Limb (tissue), 2 donors: ENCODE measurements at regions not wholly inside any gene's neighbourhood (a gene's known extent, or its start where the extent isn't known, plus 50 kb on each side); places are given as distances from the start of the nearest gene placed in this dataset.
"Not testable (repeated sequence)": the region's sequence is repeated elsewhere in the genome, so short reads cannot be mapped to it uniquely, and the experiment has no call there.

Experiments
- DNase-seq, 2 donors: peaks; one replicate each; pipeline ENCODE4 v3.0.0-alpha.2; 2016; ENCODE audit errors: extremely low spot score in 2 of 2

DNA sequence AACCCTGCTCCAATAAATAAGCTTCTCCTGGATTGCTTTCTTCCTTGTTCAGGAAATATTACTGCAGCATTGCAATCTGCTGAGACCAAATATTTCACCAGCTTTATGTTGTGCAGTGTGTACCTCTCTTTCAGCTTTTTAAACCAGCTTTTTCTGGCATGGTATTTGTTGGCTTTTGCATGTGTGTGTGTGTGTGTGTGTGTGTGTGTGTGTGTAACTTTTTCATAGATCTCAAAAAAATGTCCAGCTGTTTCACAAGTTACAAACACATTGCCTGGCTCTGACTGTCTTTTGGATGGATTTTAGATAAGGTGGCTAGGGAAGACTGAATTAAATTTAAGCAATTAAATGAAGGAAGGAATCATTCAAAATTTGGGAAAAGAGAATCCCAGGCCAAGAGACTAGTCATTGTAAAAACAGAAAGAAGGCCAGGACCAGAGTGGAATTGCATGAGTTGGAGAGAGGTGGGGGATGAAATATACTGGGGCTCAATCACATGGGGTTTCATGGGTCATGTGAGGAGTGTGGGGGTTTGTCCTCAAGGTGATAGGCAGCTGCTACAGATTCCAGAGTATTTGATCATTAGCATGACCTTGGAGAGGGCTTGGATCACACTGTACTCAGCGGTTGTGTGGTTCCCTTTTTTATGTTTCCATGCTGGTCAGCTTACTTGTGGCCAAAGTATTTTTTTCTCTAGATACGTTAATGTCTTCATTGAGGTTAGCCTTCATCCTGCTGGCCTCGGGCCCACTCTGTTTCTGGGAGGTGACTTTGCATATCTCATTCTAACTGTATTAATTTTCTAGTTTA lies 357.7 kb upstream of the BOD1L1 start:
- DNase-seq: peak in 1 of 2 donors; percentile 16

DNA sequence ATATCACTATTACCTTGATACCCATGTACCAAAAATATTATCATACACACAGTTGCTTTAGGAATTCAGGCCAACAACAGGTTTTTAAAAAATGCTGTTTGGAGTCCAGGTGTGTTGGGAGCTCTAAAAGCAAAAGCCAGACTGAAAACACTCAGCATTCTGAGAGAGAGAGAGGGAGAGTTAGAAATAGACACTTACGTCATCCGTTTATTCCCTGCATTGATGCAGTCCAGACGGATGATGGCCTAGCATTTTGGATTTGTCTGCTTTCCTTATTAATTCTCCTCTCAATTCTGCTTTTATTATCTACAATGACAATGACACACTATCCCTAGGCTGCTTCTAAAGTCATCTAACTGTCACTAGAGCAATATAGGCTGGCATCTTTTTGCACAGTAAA lies 358.3 kb upstream of the BOD1L1 start:
- DNase-seq: peak in 1 of 2 donors; percentile 34

DNA sequence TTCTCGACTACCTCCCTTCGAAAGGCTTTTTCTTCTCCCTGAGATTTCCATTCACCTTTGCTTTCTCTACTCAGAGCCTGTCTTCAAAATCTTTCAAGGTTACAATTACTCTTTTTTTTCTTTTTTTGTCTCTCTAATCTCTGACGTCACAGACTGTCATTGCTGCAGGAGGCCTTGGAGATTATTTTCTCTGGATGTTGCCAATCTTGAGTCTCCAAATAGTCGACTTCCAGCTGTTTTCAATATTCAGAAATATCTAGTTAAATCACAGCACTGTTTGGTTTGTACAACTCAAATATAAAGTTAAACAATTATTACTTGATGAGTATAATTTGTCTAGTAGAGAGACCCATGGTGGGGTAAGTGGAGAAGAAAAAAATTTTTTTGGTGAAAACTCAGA lies 359.0 kb upstream of the BOD1L1 start:
- no peak for DNase-seq

DNA sequence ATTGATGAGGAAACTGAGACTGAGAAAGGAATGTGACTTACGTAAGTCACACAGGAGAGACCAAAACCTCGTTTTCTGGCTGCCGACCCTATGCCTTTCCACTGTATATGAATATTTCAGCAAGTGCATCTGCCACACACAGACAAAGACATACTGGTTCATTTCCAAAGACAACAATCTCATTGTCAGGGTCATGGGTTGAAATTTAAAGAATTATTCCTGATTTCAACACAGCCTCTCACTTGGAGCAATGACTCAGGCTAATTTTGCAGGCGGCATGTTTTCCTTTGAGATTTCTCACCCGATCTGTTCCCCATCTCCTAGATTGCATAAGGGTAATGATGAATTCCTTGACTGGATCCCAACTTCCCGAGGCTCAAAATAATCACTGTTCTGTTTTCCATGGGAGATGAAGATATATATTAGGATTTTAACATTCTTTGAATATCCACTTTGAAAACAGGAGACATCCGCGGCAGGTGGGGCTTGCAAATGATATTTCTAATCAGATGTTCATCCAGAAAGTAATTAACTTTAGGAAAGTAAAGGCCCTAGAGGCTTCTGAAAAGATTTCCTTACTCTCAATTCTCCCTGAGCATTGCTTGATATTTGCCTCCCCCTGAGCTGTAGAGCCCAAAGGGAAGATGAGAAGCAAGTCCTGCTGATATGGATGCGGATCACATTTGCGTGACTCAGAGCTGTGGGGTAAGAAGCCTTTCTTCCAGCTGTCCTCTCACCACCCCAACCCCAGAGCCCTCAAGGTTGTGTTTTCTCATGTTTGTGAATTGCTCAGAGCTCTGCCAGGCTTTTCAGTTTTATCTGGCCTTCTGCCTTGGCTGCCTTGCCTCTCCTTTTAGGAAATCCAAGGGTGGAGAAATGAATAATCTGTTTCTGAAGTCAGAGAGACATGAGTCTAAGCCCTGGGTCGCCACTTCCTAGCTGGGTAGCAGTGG lies 361.1 kb upstream of the BOD1L1 start:
- no peak for DNase-seq

DNA sequence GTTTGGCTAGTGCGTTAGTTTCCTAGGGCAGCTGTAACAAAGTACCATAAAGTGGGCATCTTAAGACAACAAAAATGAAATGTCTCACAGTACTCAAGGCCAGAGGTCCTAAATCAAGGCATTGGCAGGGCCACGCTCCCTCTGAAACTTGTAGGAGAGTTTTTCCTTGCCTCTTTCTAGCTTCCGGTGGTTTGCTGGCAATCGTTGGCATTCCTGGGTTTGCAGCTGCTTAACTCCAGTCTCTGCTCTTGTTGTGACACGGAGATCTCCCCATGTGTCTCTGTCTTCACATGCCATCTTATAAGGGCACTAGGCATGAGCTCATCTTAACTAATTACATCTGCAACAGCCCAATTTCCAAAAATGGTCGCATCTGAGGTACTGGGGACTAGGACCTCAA lies 362.0 kb upstream of the BOD1L1 start:
- no peak for DNase-seq

DNA sequence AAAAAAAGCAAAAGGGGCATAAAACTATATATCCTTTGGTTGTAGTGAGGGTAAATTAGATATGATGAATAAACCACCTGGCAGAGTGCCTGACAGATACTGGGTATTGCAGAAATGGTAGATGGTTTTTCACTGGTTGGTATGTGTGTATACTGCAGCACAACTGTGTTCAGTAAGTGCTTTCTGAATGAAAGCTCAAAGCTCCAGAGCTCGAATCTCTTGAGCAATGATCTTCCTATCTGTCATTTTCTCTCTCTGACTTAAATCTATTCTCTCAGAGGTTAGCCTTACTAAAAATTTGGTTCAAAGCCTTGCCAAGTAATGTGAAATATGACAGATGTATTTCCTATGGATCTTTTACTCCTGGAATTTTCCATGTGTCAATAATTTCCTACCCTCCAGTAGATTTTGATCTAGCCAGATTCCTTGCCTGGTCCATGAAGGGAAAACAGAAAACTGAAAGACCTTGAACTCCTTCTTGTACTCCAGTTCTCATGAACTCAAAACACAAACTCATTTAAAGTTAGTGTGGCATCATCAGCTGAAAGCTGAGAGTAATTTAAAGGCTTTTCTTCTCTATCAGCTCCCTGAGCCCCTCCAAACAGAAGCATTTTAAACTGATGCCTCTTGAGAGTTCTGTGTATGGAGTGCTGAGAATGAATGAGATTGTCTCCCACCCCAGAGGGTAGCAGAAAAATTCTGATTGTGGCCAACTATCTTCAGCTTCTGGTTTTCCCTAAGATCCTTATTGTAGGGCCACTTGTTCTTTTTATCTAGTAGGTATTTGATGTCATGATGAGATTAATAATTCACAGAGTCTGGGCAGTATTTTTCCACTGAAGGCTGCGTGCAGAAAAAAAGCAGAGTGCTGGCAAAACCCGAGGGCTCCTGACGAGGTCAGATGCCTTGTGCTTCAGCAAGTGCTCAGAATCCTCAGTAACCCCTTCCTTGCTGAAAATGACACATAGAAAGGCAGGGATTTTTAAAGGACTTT lies 363.4 kb upstream of the BOD1L1 start:
- no peak for DNase-seq

DNA sequence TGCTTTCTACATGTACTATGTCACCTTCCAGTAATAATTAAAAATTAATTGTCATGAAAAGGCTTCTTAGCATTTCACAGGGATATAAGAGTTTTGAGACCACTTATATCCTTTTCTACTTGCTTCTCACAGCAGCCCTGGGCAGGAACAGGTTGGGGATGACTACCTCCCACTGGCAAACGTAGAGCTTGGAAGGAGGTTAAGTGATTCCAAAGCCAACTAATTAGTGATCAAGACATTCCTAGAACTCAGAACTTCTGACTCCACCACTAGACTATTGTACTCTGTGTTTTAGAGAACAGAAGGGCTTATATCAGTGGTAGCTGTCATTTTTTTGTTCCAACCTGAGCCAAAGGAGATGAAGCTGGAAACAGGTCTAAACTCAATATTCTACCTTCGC lies 364.5 kb upstream of the BOD1L1 start:
- DNase-seq: no peak

DNA sequence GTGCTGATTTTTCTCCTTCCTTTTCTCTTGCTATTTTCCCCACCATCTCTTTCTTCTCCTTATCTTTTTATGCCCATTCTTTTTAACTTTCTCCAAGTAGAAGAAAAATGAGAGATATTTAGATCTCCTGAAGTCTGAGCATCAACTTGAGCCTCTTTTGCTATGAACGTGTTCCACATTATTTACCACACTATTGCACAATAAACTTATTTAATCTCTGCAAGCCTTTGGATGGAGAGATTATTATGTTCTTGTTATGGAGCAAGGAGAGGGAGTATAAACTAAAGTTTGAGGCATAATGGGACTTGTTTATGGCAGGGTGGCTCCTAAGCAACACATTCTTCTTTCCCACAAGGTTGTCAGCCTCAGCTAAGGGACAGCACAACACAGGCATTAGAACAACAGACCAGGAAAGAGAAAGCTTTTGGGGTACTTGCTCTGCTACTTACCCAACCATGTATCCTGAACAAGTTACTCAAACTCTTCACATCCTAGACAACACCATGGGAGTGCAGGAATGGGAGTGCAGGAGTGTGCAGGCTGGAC lies 365.5 kb upstream of the BOD1L1 start:
- DNase-seq: no peak

DNA sequence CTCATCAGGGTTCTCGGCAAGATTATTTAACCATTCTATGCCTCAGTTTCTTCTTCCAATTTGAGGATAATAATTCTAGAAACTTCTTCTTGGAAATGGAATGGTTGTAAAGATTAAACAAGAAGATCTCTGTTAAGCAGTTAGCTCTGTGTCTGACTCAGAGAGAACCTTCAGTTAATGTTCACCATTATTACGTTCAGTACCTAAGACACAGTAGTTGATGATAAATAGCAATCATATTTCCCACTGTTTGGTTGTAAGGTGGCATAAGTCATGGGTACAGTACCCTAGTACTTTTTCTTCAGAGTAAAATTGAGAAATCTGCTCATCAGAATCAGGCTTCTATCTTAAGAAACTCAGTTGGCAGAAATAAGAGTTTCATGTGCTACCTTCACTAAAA lies 366.5 kb upstream of the BOD1L1 start:
- DNase-seq: no peak

DNA sequence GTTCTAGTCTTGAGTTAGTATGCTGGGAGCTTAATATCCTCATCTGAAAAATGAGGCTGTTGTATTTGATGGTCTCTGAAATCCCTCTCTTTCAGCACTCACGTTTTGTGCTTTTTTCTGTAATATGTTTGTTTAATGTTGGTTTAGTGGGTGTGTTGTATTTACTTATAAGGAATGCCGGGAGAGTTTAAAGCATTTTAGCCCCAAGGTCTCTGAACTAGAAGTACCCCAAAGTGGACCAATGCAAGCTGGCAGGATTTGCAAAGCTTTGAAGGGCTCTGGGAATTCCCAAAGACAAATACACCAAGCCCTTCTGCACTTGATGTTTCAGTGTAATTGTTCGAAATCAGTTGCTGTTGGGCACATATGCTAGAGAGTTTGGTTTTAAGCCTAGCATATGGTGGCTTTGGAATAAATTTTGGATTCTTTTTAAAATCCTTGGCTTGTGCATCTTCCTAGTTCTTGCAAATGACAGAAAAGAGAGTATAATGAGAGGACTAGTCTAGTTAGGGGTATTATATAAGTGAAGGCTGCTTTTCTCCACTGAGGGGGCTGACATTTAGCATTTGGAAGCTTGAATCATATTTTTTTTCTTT lies 371.4 kb upstream of the BOD1L1 start:
- no peak for DNase-seq

DNA sequence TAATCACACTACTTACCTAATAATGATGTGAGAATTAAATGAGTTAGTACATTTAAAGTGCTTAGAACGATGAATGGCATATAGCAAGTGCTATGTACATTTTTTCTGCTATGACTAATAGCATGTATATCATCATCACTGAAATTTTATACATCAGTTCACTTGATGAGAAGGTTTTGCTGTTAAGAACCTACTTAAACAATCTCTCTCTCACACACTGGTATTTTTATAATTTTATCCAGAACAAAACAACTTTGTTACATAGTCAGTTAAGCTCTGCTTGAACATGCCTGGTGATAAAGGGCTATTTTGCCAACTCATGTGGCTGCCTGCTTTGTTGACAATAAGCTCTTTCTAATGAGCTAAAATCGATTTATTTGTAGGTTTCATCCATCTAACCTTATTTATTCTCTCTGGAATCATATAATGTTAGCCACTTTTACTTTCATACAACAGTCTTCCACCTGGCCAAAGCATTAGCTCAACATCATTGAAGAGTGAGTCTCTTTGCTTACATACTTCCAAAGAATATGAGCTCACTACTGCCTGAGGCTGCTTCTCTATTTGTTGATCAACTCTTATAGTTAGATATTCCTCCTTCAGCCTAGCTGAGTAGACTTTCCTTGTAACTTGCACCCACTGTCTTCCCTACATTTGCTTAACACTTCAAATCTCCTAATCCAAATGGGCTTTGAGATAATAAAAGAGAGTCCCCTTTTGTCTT lies 372.7 kb upstream of the BOD1L1 start:
- no peak for DNase-seq

DNA sequence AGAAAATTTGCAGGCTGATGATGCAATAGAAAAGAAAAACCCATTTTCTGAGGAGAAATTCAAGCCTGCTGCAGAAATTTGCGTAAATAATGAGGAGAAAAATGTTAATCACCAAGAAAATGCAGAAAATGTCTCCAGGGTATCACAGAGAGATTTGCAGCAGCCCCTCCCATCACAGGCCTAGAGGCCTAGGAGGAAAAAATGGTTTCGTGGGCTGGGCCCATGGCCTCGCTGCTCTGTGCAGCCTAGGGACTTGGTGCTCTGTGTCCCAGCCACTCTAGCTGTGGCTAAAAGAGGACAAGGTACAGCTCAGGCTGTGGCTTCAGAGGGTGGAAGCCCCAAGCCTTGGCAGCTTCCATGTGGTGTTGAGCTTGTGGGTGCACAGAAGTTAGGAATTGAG lies 374.8 kb upstream of the BOD1L1 start:
- DNase-seq: not testable (repeated sequence)

DNA sequence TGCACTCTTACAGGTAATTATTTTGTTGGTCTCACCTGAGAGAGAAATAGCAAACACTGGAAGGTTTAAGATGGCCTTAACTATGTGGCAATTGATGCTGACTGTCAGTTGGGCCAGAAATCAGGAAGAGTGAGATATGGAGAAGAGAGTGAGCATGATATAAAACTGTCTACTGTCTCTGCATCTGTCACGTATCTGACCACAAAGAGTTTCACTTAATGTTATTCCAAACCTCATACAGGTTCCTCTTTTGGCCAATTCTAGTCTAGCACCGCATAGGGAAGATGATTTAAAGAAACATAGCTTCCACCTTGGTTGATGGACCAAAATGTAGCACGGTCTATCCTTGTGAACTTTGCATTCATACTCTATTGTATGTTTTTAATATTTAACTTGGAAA lies 381.0 kb upstream of the BOD1L1 start:
- no peak for DNase-seq

DNA sequence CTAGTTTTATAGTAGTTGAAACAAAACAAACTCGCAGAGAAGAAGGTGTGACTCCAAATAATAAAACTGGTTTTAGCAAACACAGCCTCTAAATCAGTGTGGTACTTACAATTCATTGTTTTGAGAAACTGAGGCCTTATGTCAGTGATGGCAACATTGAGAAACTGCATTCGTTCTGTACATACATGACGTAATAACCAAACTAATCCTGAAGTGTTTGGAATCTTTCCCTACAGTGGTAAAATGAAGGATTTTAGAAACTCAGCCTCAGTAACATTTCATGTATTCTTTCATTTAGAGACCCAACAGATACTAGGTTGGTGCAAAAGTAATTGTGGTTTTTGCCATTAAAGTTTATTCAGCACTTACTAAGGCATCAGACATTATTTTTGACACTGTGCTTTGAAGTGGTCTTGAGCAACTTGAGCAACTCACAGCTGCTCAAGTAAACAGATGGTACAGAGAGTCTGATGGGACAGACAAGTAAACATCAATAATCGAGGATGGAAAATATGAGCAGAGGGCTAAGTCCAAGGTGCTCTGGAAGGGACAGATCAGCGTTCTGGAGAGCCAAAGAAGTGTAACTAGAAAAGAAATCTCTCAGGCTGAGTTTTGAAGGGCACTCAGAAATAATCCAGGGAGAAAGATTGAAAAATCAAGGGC lies 390.8 kb upstream of the BOD1L1 start:
- DNase-seq: no peak

DNA sequence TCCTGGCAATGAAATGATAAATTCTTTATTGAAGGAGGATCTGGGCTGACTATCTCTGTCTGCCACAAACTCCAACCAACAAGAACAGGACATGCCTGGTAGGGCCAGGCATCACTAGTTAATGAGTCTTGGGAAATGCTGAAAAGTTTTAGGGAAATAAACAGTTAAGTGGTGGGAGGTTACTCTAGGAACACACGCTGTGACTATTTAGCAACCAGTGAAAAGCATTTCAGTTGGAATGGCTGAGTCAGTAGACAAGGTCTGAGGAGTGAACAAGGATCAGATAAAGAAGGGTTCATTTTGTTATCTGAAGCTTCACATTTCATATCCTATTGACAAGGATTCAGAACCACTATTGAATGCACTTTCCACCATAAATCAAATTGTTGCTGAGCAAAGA lies 394.9 kb upstream of the BOD1L1 start:
- no peak for DNase-seq

DNA sequence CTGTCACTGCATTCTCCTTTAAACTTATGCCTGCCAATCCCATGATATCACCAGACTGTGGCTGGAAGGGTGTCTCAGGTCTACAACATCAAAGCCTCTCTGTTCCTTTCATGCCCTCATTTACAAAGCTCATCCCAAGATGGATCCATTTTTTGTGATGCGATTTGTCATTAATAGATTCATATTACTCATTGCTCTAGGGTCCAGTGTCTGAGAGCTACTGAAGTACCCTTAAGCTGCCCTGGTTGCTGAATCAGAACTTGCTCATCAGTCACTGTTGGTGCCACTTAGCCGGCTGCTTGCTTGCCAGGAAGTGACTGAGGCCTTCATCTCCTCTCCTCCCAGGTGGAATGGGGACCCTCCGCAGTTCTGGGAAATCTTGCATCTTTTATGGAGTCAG lies 395.5 kb upstream of the BOD1L1 start:
- DNase-seq: no peak

DNA sequence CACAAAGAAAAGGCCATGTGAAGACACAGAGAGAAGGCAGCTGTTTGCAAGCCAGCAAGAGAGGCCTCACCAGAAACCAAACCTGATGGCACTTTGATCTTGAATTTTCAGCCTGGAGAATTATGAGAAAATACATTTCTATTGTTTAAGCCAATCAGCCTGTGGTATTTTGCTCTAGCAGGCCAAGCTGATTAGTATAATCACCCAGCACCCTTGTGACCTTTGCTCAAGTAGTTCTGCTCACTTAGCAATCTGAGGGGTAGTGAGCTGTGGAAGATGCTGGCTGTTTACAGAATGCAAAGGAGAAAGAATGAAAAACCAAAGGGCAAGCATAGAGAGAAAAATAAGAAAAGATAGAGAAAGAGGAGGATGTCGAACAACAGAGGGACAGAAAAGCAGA lies 396.4 kb upstream of the BOD1L1 start:
- DNase-seq: no peak

DNA sequence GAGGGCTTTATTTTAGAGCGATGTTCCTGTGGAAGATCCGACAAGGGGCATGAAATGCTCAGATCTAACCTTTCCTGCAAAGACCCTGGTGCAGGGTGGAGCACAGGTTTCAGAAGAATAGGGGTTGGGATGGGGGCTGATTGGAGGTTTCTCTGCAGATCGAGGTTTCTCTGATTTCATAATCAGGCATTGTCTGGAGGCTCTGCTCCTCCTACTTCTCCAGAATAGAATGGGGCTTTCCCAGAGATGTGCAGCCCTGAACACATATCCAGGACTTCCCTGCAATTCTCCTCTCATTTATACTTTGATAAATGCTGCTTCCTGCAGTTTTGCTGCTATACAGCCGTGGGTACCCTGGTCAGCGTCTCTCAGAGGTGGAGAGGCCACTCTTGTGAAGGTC lies 397.6 kb upstream of the BOD1L1 start:
- DNase-seq: no peak

DNA sequence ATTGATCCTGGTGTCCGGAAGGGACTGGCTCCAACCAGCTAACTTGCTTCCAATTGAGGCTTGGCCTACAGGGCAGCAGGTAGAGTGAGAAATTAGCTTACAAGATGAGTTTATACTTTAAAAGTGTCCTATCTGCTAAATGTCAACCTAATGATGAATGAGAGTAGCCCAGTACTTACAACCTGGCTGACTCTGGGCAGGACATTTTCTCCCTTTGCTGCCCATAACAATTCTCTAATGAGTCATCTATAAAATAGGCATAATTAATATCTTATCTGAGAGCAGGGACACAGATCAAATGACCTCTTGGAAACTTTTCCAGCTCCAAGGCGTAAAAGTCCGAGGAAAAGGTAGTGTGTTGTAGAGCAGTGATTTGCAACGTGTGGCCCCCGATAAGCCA lies 398.4 kb upstream of the BOD1L1 start:
- no peak for DNase-seq
